NCI-H187 treated with DMSO at 0.1 percent for 48 hours (cell line): ENCODE measurements at regions not wholly inside any gene's neighbourhood (a gene's known extent, or its start where the extent isn't known, plus 50 kb on each side); places are given as distances from the start of the nearest gene placed in this dataset.
"Not testable (repeated sequence)": the region's sequence is repeated elsewhere in the genome, so short reads cannot be mapped to it uniquely, and the experiment has no call there.

Experiments used
- DNase-seq: peaks from one replicate; lab custom pipeline; 2025; lab: John Stamatoyannopoulos, UW

DNA sequence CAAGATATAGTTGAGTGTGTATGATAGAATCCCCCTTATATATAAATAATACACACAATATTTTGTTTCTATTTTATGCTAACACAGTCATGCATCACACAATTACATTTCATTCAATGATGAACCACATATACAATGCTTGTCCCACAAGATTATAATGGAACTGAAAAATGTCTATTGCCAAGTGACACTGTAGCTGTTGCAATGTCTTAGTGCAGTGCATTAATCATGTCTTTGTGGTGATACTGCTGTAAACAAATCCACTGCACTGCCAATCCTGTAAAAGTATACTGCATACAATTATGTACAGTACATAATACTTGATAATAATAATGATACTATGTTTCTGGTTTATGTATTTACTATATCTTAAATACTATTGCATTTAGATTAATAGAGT lies 512.1 kb upstream of the CNTN3 start:
- no peak for DNase-seq

DNA sequence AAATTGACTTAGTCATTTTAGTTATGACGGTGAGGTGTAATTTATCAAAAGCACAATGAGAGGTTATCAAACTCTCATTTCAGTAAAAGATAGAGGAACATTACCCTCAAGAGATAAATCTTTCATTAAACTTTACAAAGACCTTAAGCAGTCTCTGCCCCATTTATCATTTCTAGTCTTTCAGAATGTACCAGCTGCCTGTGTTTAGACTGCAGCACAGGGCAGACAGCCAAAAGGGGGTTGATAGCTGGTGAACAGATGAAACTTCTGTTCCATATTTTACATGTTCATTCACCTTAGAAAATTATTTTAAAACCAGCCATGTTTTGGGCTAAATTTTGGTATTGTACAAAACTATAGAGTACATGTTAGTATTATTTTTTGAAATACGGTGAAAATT lies 514.6 kb upstream of the CNTN3 start:
- no peak for DNase-seq

DNA sequence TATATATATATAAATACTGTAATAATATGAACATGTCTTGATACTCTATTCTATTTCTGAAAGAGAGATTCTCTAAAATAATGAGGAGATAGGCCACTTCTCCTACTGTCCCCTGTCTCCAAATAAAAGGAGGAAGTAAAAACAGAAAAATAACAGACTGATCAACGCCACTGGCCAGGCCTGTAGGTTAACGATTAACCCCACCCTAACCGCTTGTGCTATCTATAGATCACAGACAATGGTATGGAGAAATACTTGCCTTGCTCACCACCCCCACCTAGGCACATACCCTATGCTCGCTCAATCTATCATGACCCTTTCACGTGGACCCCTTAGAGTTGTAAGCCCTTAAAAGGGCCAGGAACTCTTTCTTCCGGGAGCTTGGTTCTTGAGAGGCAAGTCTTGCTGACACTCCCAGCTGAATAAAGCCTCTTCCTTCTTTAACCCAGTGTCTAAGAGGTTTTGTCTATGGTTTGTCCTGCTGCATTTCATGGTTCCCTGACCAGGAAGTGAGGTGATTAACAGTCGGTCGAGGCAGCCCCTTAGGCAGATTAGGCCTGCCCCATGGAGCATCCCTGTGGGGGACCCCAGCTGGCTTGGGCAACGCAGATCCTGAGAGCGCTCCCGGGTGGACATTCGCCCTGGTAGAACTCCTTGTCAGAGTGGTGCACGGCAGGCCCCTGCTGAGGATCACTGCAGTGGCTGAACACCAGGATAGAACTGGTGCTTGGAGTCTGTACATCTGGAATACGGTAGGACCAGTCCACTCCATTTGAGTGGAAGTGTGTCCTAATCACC lies 521.8 kb upstream of the CNTN3 start:
- no peak for DNase-seq

DNA sequence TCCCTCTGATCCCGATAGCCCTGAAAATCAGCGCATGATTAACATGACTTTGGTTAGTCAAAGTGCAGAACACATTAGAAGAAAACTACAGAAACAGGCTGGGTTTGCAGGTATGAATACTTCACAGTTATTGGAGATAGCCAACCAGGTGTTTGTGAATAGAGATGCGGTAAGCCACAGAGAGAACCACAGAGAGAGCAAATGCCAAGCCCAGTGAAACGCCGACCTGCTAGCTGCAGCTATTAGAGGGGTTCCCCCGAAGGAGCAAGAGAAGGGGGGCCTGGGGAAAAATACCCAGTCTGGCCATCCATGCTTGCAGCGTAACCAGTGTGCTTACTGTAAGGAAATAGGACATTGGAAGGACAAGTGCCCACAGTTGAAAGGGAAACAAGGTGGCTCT lies 523.9 kb upstream of the CNTN3 start:
- DNase-seq = no peak

DNA sequence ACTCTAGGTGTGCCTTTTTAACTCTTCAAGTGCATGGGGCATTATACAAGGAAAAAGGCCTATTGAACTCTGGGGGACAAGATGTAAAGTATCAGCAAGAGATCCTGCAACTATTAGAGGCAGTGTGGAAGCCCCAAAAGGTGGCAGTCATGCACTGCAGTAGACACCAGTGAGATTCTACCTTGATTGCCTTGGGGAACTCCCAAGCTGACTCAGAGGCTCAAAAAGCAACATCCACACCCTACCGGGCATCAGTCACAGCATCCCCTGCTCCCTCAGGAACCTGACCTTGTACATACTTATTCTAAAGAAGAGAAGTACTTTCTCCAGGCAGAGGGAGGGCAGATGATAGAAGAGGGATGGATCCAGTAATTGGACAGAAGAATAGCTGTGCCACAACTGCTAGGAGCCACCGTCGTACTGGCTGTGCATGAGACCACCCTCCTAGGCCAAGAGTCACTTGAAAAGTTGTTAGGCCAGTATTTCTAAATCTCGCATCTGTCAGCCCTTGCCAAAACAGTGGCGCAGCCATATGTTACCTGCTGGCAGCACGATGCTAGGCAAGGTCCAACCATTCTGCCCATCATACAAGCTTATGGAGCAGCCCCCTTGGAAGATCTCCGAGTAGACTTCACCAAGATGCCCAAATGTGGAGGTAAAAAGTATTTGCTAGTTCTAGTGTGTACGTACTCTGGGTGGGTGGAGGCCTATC lies 523.1 kb upstream of the FRG2C start:
- no peak for DNase-seq

DNA sequence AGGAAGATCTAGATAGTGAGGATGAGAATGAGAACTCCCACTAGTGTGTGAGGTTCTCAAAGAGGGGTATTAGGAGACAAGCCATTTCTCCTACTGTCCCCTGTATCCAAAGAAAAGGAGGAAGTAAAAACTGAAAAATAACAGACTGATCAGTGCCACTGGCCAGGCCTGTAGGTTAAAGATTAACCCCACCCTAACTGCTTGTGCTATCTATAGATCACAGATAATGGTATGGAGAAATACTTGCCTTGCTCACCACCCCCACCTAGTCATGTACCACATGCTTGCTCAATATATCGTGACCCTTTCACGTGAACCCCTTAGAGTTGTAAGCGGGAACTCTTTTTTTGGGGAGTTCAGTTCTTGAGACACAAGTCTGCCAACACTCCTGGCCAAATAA lies 519.7 kb upstream of the FRG2C start:
- no peak for DNase-seq

DNA sequence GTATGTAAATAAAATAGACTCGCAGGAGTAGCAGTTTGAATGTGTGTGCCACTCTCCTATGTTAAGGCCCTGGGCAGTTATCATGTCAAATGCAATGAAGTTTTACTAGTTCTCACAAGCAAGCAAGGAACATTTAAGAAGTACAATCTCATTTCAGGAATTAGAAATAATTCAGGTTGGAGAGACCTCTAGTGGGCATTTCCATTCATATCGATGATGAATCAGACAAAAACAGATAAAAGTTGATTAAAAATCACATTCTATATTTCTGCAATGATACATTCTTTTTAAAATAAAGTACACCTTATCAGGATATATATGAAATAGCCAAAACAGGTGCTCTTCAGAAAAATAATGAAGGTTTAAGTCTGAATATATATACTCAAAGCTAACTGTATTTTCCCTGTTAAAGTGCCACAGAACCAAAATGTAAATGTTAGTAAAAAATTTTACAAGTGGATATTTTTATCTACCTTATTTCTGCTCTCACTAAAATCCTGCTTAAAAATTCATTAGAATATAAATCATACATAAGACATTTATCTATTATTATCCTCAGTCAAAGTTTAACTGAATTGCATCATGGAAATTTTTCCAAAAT lies 492.4 kb upstream of the FRG2C start:
- DNase-seq = no peak

DNA sequence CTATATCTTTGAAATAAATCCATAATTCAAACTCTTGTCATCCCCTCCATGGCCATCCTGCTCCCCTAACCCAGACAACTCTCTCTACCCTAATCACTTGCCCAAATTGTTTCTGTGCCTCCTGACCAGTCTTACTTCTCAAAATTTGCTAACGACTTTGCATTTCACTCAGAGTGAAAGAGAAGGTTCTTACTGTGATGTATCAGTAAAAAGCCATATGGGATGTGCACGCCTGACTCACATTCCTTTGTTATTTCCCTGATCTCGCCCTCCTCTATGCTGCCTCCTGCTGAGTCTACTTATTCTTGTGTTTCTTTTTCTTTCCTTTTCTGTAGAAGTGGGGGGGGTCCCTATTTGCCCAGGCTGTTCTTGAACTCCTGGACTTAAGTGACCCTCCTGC lies 487.2 kb upstream of the FRG2C start:
- no peak for DNase-seq

DNA sequence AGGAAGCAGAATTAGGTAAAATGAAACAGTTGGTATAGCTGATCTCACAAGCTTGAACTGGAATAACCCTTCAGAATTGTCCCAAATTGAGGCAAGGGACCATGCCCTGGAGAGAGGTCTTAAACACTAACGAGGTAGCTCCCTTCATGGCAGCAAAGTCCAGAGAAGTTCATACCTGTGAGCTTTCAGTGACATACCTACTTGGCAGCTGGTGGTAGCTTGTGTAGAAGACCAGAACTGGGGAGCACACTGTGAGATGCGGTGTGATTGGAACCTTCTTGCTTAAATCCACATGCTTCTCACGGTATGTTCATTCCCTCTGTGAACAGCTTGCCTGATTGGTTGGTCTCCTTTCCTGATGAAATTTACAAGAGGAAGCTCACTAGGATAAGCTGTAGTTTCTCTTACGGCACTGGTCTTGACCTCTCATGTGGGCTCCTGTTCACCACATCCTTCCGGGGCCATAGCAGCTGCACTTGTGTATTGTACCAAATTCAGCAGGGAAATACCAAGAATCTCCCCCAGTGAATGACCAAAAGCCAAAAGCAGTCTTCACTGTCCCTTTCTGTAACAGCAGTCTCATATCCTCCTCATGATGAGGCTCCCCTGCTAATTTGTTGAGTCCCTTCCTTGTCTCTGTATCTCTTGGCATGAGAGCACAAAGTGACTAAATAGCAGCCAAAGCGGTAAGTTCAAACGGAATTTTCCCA lies 483.7 kb upstream of the FRG2C start:
- DNase-seq = no peak

DNA sequence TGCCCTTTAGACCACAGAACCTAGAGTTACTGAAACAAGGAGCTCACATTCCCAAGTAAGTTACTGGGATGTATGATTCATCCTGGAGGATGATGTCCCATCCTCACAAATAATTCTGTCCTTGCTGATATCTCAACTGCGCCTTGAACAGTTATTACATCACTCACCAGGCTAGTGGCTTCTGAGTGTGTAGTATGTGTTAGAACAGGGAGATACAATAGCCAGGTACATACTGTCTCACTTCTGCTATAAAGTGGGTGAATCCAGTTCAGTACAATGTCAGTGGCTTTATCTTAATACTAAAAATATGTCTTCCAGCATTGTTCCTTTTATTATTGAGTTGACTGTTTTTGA lies 483.2 kb upstream of the FRG2C start:
- DNase-seq = no peak

DNA sequence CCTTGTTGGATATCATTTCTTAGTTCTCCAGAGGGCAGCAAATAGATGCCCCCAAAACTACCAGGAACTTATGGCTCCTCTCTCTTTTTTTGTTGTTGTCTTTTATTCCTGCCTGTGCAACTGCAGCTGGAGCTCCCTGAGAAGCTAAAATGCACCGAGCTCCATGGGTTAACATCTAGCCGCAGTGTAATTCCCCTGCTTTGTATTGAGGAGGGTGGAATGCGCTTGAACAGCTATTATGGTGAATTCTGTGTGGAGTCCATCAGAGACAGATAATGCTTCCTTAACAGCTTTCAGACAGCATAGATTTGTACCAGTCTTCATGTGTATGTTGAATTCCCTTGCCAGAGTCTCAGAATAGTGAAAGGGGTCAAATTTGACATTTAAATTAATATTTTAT lies 475.2 kb upstream of the FRG2C start:
- no peak for DNase-seq

DNA sequence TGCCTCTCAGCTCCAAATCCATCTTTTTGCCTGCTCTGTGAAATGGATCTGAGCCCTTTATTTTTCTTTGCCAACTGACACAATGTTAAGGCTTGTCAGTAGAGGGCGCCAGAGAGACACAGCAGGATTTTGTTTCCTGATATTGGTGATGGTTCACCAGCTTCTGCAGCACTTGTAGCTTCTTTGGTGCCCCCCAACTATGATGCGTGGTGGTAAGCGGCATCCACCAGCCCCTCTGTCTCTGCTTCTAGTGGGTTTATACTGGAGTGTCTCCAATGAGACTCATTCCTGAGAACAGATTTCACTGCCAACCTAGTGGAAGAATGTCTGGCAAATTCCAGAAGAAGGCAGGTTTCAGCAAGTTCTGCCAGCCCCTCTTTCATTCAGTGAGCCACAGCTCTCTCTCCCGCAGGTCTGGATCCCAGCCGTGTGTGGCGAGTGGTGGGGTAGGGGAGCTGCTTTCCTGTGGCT lies 471.9 kb upstream of the FRG2C start:
- no peak for DNase-seq

DNA sequence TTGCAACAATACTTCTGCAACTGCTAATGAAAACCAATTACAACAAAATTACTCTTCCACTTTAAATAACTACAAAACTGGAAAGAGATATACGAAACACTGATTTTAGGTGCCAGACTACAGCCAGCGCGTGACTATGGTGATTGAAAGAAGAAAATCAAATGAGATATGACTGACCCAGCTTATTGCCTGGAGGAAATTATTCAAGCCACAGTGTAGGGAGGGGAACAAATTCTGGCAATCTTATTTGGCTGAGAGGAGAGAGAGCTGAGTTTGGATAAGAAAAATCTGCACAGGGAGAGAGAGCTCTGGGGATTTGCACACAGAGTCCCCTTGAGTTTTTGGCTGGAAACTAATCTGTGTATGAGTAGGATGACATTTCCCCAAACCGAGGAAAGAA lies 470.3 kb upstream of the FRG2C start:
- DNase-seq = no peak

DNA sequence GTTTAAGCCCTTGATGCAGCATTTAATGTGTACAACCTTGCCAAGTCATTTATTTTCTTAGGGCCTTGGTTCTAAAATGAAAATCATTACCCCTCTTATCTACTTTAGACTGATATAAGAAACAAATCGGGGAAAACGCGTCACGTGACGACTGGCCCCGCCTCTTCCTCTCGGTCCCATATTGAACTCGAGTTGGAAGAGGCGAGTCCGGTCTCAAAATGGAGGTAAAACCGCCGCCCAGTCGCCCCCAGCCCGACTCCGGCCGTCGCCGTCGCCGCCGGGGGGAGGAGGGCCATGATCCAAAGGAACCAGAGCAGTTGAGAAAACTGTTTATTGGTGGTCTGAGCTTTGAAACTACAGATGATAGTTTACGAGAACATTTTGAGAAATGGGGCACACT lies 449.8 kb upstream of the FRG2C start:
- DNase-seq = not testable (repeated sequence)

DNA sequence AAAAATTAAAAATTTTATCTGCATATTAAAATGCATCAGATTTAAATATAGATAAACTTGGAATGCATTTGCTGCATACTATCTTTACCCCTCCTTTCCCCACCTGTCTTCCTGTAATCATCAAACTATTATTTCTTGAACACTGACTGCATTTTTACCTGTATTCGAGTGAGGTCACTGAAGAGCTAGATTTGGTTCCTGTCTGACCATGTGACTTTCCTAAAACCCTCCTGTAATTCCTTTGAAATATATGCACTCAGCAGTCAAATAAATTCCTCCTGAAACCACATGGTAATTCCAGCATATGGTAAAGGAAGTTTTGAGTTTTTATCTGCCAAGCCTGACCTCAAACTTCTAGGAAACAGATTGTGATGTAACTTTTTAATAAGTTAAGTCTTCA lies 445.6 kb upstream of the FRG2C start:
- DNase-seq = no peak

DNA sequence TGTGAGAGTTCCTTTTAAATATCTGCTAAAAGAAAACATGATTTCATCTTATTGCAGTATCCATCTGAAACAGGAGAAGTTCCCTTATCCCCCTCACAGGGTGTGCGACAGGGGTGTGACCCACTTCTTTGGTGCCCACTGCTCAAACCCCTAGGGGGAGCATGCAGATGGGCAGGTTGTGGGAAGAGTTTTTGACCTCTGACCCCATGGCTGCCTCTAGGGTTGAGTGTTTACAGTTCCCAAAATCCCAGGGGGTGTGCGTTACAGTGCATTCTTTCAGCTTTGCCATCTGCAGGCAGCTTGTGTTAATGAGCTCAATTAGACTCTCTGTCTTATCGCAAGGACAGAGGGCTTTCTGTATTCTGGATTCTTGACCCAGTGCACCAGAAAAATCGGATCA lies 443.2 kb upstream of the FRG2C start:
- DNase-seq = no peak

DNA sequence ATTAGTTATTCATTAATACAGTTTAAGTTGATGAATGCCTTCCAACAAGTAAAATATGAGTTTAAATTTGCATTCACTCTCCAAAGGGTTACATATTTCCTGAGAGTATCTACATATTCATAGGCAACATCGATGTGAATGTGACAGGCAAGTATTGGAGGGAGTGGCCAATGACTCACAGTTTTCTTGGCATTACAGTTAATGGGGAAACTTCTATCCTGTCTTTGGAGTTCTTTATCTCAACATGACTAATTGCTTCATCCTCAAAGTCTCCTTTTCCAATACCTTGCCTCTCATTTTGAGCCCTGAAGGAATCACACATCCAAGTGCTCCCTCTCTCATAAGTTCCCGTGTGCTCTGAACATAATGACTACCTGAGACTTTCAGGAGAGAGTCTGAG lies 439.7 kb upstream of the FRG2C start:
- DNase-seq = no peak

DNA sequence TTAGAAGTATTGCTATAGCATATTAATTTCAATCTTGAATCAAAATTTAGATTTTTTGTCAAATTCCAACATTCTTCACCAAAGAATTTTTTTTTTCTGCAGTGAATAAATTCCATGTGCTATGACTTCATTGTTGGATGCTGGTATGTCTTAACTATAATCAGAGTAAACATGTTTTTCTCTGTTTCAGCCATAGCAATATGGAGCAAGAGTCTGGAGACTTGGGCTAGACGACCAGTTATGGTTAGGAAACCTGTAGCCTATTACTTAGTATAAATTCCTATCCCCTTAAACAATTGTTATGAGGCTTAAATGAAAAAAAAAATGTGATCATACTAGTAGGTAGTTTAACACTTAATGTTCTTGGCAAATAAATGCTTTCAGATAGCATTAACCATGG lies 431.9 kb upstream of the FRG2C start:
- DNase-seq = no peak

DNA sequence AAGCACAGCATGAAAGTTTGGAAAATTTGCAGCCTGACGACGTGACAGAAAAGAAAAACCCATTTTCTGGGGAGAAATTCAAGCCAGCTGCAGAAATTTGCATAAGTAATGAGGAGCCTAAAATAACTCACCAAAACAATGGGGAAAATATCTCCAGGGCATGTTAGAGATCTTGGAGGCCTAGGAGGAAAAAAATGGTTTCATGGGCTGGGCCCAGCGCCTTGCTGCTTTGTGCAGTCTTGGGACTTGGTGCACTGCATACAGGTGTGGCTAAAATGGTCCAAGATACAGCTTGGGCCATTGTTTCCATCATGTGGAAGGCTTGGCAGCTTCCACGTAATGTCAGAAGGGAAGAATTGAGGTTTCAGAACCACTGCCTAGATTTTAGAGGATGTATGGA lies 428.5 kb upstream of the FRG2C start:
- DNase-seq = no peak

DNA sequence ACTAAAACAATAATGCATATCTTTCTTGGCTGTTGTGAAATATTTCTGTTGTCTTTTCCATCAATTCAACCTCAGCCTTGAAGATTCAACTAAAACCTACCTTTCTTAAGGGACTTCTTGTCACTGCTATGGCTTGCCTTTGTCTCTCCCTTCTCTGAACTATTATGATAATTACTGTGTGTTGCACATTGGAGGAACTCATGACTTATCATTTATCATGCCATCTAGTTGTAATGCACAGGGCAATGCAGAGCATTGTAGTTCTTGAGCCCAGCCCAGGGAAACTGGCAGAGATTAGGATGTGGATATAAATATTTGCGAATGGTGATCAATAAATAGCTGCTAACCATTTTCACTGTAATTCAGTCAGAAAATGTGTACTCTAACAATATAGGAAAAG lies 427.1 kb upstream of the FRG2C start:
- DNase-seq = no peak

DNA sequence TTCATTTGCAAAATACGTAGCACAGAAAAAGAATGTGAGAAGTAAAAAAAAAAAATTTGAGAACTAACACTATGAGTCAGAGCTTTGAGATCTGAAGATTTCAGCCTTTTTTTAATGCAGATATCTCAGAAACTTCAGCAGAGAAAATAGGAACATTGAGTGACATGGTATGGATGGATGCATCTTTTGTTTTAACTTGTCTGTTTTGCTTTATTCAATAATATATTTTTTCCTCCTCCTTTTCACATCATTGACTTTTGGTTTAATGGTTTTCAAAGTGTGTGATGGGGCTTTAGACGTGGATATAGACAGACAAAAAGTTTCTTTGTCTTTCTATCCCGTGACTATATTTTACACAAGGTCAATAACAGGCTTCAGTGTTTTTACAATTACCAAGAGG lies 426.7 kb upstream of the FRG2C start:
- DNase-seq = no peak

DNA sequence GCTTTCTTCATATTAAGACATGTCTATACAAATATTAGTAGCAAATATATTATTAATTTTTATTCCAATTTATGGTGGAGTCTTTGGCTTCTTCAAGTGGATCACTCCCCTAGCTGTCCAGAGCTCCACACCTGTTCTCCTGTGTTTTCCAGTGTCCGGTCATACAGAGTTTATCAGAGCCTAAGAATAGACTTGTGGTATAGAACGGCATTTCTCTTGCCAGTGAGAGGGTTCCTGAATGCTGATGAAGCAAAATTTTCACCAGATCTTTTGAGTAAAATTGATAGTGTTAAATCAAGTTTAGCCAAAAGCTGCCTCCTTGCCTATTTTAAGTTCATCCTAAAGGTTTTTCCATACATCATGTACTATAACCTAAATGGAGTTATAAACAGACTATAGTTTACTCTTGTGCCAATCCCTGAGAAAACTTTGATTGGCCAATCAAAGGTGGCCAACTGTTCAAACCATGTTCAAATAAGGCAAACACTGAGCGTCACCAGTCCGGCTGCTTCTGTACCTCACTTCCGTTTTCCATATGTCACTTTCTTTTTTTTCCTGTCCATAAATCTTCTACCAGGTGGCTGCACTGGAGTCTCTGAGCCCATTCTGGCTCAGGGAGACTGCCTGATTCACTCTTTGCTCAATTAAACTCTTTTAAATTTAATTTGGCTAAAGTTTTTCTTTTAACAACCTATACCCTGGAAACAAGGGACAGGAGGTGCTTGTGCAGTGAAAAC lies 422.7 kb upstream of the FRG2C start:
- not testable (repeated sequence) for DNase-seq
